NCI-H748 treated with DMSO at 0.1 percent for 48 hours (cell line): ENCODE measurements at regions not wholly inside any gene's neighbourhood (a gene's known extent, or its start where the extent isn't known, plus 50 kb on each side); places are given as distances from the start of the nearest gene placed in this dataset.
"Not testable (repeated sequence)": the region's sequence is repeated elsewhere in the genome, so short reads cannot be mapped to it uniquely, and the experiment has no call there.

Experiments
- DNase-seq: peaks from one replicate; lab custom pipeline; 2025; lab: John Stamatoyannopoulos, UW

- DNase-seq, result not testable (repeated sequence)
Measured at GRCh38 chrX:150125045-150125444, 186.8 kb upstream of the EOLA2 start.

- DNase-seq, result no peak
Measured at GRCh38 chrX:150127216-150127615, 188.9 kb upstream of the EOLA2 start.

GRCh38 chrX:150143721-150144440 lies 205.6 kb upstream of the EOLA2 start:
- no peak for DNase-seq

- no peak for DNase-seq
Measured at GRCh38 chrX:150146271-150146896, 208.1 kb upstream of the EOLA2 start.

GRCh38 chrX:150148749-150149672 lies 210.7 kb upstream of the EOLA2 start:
- no peak for DNase-seq

- no peak for DNase-seq
Measured at GRCh38 chrX:150150076-150150779, 211.9 kb upstream of the EOLA2 start.

- no peak for DNase-seq
Measured at GRCh38 chrX:150150780-150151125, 212.4 kb upstream of the MAMLD1 start.

GRCh38 chrX:150152036-150152435 lies 211.1 kb upstream of the MAMLD1 start:
- DNase-seq, result no peak

- DNase-seq, result no peak
Measured at GRCh38 chrX:150152546-150152945, 210.6 kb upstream of the MAMLD1 start.

- DNase-seq, result no peak
Measured at GRCh38 chrX:150155436-150156035, 207.6 kb upstream of the MAMLD1 start.

GRCh38 chrX:150156615-150157014 lies 206.5 kb upstream of the MAMLD1 start:
- no peak for DNase-seq

- DNase-seq, result no peak
Measured at GRCh38 chrX:150157291-150157690, 205.8 kb upstream of the MAMLD1 start.

- no peak for DNase-seq
Measured at GRCh38 chrX:150158554-150159332, 204.4 kb upstream of the MAMLD1 start.

- DNase-seq, result no peak
Measured at GRCh38 chrX:150159537-150159936, 203.6 kb upstream of the MAMLD1 start.

GRCh38 chrX:150160656-150161055 lies 202.5 kb upstream of the MAMLD1 start:
- no peak for DNase-seq

GRCh38 chrX:150161193-150161592 lies 201.9 kb upstream of the MAMLD1 start:
- no peak for DNase-seq

- no peak for DNase-seq
Measured at GRCh38 chrX:150162141-150162540, 201.0 kb upstream of the MAMLD1 start.

GRCh38 chrX:150163221-150163930 lies 199.7 kb upstream of the MAMLD1 start:
- DNase-seq, result no peak

GRCh38 chrX:150163956-150164726 lies 199.0 kb upstream of the MAMLD1 start:
- DNase-seq, result no peak
